HepG2 (cell line): ENCODE measurements at regions not wholly inside any gene's neighbourhood (a gene's known extent, or its start where the extent isn't known, plus 50 kb on each side); places are given as distances from the start of the nearest gene placed in this dataset.

Source experiments
- ATAC-seq: fragments of 200-7000 bp; cut with Tn5 transposase; 3 replicates; pipeline ENCODE4 v1.9.1; 2020; ENCODE audit warnings: mild to moderate bottlenecking, moderate library complexity
- BruUV-seq: library from RNA; stranded (reverse); fragments of 400-500 nt; replicated peaks from 2 replicates; lab custom pipeline; 2021; lab: Mats Ljungman, UMichigan
- CTCF ChIA-PET: fragments of 300-600 bp; formaldehyde crosslinking; extraction: SDS; loops from one replicate; lab custom pipeline; 2021; ENCODE audit warnings: low total read pairs, inconsistent platforms, low intra/inter-chr PET ratio; lab: Yijun Ruan, JAX
- POLR2A ChIA-PET: fragments of 350-600 bp; sonication (Branson Sonifier 250); formaldehyde crosslinking; loops from one replicate; lab custom pipeline; 2020; ENCODE audit warnings: antibody characterized with exemption, inconsistent platforms; lab: Yijun Ruan, JAX
- DNase-seq: peaks from one replicate; pipeline ENCODE4 v3.0.0-alpha.2; 2015; ENCODE audit warnings: low spot score
- FAIRE-seq: peaks from 3 replicates; lab custom pipeline; 2011; peaks lifted over from hg19 to GRCh38; lab: Jason Lieb, UNC
- H2AFZ ChIP-seq: one replicate; pipeline ENCODE4 v1.6.1; 2011; ENCODE audit warnings: low read length, inconsistent platforms
- H3K27ac ChIP-seq: fragments of 300-600 bp; 3 replicates; pipeline ENCODE4 v1.8.0; 2011; ENCODE audit warnings: mixed run types, mild to moderate bottlenecking, mixed read lengths, low read length, inconsistent platforms; ENCODE audit not compliant: insufficient read depth; ENCODE audit errors: extremely low read length
- H3K27me3 ChIP-seq, 2 experiments: fragments of 200-600 bp in 1 of 2; 2 replicates in 1 of 2; 3 replicates in 1 of 2; pipeline versions ENCODE4 v1.6.0 to v1.8.0; 2011; ENCODE audit warnings: low read length in 2 of 2, mild to moderate bottlenecking in 2 of 2, moderate library complexity in 2 of 2, inconsistent platforms in 1 of 2; ENCODE audit not compliant: insufficient read depth in 2 of 2, control insufficient read depth in 1 of 2
- H3K36me3 ChIP-seq, 2 experiments: fragments of 200-600 bp in 1 of 2; replicated peaks in 1 of 2; 2 replicates in 1 of 2; 3 replicates in 1 of 2; pipeline versions ENCODE4 v1.5.1 to v1.8.0; 2011; ENCODE audit warnings: low read length in 2 of 2, inconsistent platforms in 1 of 2; ENCODE audit not compliant: insufficient read depth in 2 of 2, control insufficient read depth in 1 of 2
- H3K4me1 ChIP-seq: 2 replicates; pipeline ENCODE4 v1.5.1; 2012; ENCODE audit warnings: low read length, inconsistent platforms; ENCODE audit not compliant: insufficient read depth
- H3K4me2 ChIP-seq: 2 replicates; pipeline ENCODE4 v1.6.0; 2011; ENCODE audit warnings: low read depth, low read length, inconsistent platforms
- H3K4me3 ChIP-seq, 3 experiments: fragments of 200-600 bp in 1 of 3; sonication (generic), shearing (Covaris generic) in 1 of 3; replicated peaks in 1 of 3; 2 replicates each; pipeline ENCODE4 v1.5.1; 2011 to 2016; ENCODE audit warnings: low read length in 3 of 3, inconsistent platforms in 2 of 3, low read depth in 2 of 3, mild to moderate bottlenecking in 2 of 3, control low read depth in 1 of 3, mixed read lengths in 1 of 3; ENCODE audit not compliant: insufficient read depth in 1 of 3
- H3K79me2 ChIP-seq: one replicate; pipeline ENCODE4 v1.6.1; 2011; ENCODE audit warnings: low read length, inconsistent platforms; ENCODE audit not compliant: insufficient read depth
- H3K9ac ChIP-seq: 2 replicates; pipeline ENCODE4 v1.6.0; 2011; ENCODE audit warnings: mild to moderate bottlenecking, low read depth, low read length, inconsistent platforms; ENCODE audit not compliant: insufficient read depth
- H3K9me3 ChIP-seq: 2 replicates; pipeline ENCODE4 v1.5.1; 2012; ENCODE audit warnings: mild to moderate bottlenecking, low read length
- H4K20me1 ChIP-seq: 2 replicates; pipeline ENCODE4 v1.6.0; 2011; ENCODE audit warnings: inconsistent platforms, mild to moderate bottlenecking, low read length, moderate library complexity; ENCODE audit not compliant: insufficient read depth
- CCAR2 ChIP-seq: fragments of 200-400 bp; formaldehyde crosslinking; optimal IDR thresholded peaks from 2 replicates; pipeline ENCODE3; 2018; ENCODE audit warnings: low read depth, mild to moderate bottlenecking, low read length, moderate library complexity
- MIER3 ChIP-seq: IDR thresholded peaks from 2 replicates; pipeline ENCODE4 v1.6.1; 2016; ENCODE audit warnings: missing compliant biosample characterization, borderline replicate concordance
- MTA1 ChIP-seq: sonication (generic); formaldehyde crosslinking; IDR thresholded peaks from 2 replicates; pipeline ENCODE4 v1.4.0; 2020; ENCODE audit warnings: missing genetic modification reagents, mild to moderate bottlenecking, borderline replicate concordance
- RBM22 ChIP-seq: fragments of 200-400 bp; formaldehyde crosslinking; optimal IDR thresholded peaks from 2 replicates; pipeline ENCODE3; 2017; ENCODE audit warnings: mild to moderate bottlenecking, low read length, moderate library complexity
- ZNF160 ChIP-seq: sonication (generic); formaldehyde crosslinking; IDR thresholded peaks from 2 replicates; pipeline ENCODE4 v1.8.0; 2022; ENCODE audit warnings: mild to moderate bottlenecking, inconsistent platforms, missing genetic modification reagents
- ZNF292 ChIP-seq: sonication (generic); formaldehyde crosslinking; IDR thresholded peaks from 2 replicates; pipeline ENCODE4 v1.8.1; 2022; ENCODE audit warnings: mild to moderate bottlenecking, low read depth, missing genetic modification reagents, borderline replicate concordance
- ZNF720 ChIP-seq: sonication (generic); formaldehyde crosslinking; IDR thresholded peaks from 2 replicates; pipeline ENCODE4 v1.4.0; 2020; ENCODE audit warnings: missing genetic modification reagents
- WGBS: methylation state at CpG from one replicate; pipeline ENCODE4 v1.1.6; 2017; ENCODE audit warnings: low lambda C conversion rate; 5-methylcytosine and 5-hydroxymethylcytosine counted together
- in situ Hi-C: cut with HindIII; loops from 2 replicates; pipeline ENCODE4 v1.10.0; 2017; ENCODE audit warnings: low pct_unique_long_range_greater_than_20kb; ENCODE audit not compliant: extremely low pct_ligation_motif_present
- intact Hi-C: fragments of 100-400 bp; cut with micrococcal nuclease; formaldehyde crosslinking; loops from one replicate; pipeline ENCODE4 v1.10.0; 2022; ENCODE audit not compliant: unreplicated experiment
- TF ChIP-seq, protein P1 (sequence below): sonication (generic); formaldehyde crosslinking; conservative IDR thresholded peaks from 2 replicates; pipeline ENCODE4 v1.8.0; 2022; ENCODE audit warnings: missing genetic modification reagents
- TF ChIP-seq, protein P2 (sequence below): sonication (generic); formaldehyde crosslinking; IDR thresholded peaks from 2 replicates; pipeline ENCODE4 v1.4.0; 2020; ENCODE audit warnings: low read depth, missing genetic modification reagents

DNA sequence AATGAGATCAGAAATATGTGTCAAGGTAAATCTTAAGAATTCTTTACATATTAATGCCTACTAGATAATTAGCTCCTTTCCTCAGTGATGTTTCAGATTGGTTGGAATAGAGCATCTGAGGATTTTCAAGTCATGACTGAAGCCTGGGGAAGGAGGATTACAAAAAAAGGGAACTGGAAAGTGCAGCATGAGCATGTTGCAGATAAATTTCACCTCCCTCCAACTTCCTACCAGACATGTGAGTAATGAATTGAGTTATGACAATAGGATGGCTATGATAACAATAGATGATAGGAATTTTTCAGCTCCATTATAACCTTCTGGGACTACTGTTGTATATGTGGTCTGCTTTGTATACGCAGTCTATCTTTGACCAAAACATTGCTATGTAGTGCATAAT lies 104.2 kb upstream of the RAB18 start:
- ATAC-seq (no peak), FAIRE-seq (no peak)
- no peaks in the 10 kb centered on the region for H3K4me1 ChIP-seq

More for the DNA sequence above, 104.2 kb upstream of the RAB18 start:
- Histone ChIP-seq H3K4me3 (no peak overlapping the region), H3K27me3 (no peaks in the 10 kb centered on the region), H4K20me1 (no peaks in the 10 kb centered on the region), H3K36me3 (no peaks in the 10 kb centered on the region), H3K79me2 (no peaks in the 10 kb centered on the region), H3K4me2 (no peak overlapping the region), H2AFZ (no peak overlapping the region), H3K9me3 (no peaks in the 10 kb centered on the region), H3K9ac (no peak overlapping the region), H3K27ac (no peak overlapping the region)
- DNase-seq: no peak
- 0% methylated on average over 1 of the region's 1 CpG for WGBS
- intact Hi-C loops (no loop called here), in situ Hi-C loops (no loop called here)
- POLR2A ChIA-PET: no interaction called here
- TF ChIP-seq ZNF720 (CRISPR knock-in tag) (no peak), MTA1 (CRISPR knock-in tag) (no peak), ZNF160 (CRISPR knock-in tag) (no peak), CCAR2 (no peak), ZNF292 (CRISPR knock-in tag) (no peak), MIER3 (CRISPR knock-in tag) (no peak), RBM22 (no peak)
- TF ChIP-seq, protein P1, sequence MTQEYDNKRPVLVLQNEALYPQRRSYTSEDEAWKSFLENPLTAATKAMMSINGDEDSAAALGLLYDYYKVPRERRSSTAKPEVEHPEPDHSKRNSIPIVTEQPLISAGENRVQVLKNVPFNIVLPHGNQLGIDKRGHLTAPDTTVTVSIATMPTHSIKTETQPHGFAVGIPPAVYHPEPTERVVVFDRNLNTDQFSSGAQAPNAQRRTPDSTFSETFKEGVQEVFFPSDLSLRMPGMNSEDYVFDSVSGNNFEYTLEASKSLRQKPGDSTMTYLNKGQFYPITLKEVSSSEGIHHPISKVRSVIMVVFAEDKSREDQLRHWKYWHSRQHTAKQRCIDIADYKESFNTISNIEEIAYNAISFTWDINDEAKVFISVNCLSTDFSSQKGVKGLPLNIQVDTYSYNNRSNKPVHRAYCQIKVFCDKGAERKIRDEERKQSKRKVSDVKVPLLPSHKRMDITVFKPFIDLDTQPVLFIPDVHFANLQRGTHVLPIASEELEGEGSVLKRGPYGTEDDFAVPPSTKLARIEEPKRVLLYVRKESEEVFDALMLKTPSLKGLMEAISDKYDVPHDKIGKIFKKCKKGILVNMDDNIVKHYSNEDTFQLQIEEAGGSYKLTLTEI (CRISPR knock-in tag): no peak
- TF ChIP-seq, protein P2, sequence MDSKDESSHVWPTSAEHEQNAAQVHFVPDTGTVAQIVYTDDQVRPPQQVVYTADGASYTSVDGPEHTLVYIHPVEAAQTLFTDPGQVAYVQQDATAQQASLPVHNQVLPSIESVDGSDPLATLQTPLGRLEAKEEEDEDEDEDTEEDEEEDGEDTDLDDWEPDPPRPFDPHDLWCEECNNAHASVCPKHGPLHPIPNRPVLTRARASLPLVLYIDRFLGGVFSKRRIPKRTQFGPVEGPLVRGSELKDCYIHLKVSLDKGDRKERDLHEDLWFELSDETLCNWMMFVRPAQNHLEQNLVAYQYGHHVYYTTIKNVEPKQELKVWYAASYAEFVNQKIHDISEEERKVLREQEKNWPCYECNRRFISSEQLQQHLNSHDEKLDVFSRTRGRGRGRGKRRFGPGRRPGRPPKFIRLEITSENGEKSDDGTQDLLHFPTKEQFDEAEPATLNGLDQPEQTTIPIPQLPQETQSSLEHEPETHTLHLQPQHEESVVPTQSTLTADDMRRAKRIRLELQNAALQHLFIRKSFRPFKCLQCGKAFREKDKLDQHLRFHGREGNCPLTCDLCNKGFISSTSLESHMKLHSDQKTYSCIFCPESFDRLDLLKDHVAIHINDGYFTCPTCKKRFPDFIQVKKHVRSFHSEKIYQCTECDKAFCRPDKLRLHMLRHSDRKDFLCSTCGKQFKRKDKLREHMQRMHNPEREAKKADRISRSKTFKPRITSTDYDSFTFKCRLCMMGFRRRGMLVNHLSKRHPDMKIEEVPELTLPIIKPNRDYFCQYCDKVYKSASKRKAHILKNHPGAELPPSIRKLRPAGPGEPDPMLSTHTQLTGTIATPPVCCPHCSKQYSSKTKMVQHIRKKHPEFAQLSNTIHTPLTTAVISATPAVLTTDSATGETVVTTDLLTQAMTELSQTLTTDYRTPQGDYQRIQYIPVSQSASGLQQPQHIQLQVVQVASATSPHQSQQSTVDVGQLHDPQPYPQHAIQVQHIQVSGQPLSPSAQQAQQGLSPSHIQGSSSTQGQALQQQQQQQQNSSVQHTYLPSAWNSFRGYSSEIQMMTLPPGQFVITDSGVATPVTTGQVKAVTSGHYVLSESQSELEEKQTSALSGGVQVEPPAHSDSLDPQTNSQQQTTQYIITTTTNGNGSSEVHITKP (CRISPR knock-in tag): no peak
- CTCF ChIA-PET: no interaction called here
- no TSS peak for BruUV-seq
